Endothelial cell (in vitro differentiated cells): ENCODE measurements at regions not wholly inside any gene's neighbourhood (a gene's known extent, or its start where the extent isn't known, plus 50 kb on each side); places are given as distances from the start of the nearest gene placed in this dataset.

Experiments used
- DNase-seq: peaks from one replicate; pipeline ENCODE4 v3.0.0; 2021; ENCODE audit warnings: low spot score
- H3K27ac Mint-ChIP-seq: one replicate; pipeline ENCODE4 v1.8.0; 2021; ENCODE audit warnings: mixed read lengths, inconsistent platforms; ENCODE audit not compliant: unreplicated experiment
- H3K27me3 Mint-ChIP-seq: one replicate; pipeline ENCODE4 v1.8.0; 2021; ENCODE audit warnings: mild to moderate bottlenecking, moderate library complexity, mixed read lengths, inconsistent platforms; ENCODE audit not compliant: unreplicated experiment
- H3K36me3 Mint-ChIP-seq: one replicate; pipeline ENCODE4 v1.8.0; 2021; ENCODE audit warnings: mild to moderate bottlenecking, low read depth, mixed read lengths, inconsistent platforms; ENCODE audit not compliant: unreplicated experiment
- H3K4me1 Mint-ChIP-seq: one replicate; pipeline ENCODE4 v1.8.0; 2021; ENCODE audit warnings: mild to moderate bottlenecking, mixed read lengths, inconsistent platforms; ENCODE audit not compliant: unreplicated experiment
- H3K4me3 Mint-ChIP-seq: one replicate; pipeline ENCODE4 v1.8.0; 2021; ENCODE audit warnings: mild to moderate bottlenecking, mixed read lengths, inconsistent platforms; ENCODE audit not compliant: unreplicated experiment
- H3K9me3 Mint-ChIP-seq: one replicate; pipeline ENCODE4 v1.8.0; 2021; ENCODE audit warnings: mixed read lengths, inconsistent platforms; ENCODE audit not compliant: unreplicated experiment
- TF ChIP-seq, protein P1 (sequence below): fragments of 200-600 bp; sonication (generic); IDR thresholded peaks from one replicate; pipeline ENCODE4 v1.5.0; 2021; ENCODE audit warnings: antibody characterized with exemption; ENCODE audit not compliant: unreplicated experiment

- no peak overlapping the region for H3K27ac Mint-ChIP-seq
- H3K9me3 Mint-ChIP-seq, result no peaks in the 10 kb centered on the region
- peaks cover 6% of the 10 kb centered on the region for H3K4me1 Mint-ChIP-seq
- no peak overlapping the region for H3K4me3 Mint-ChIP-seq
- no peaks in the 10 kb centered on the region for H3K27me3 Mint-ChIP-seq
- DNase-seq, result no peak
- TF ChIP-seq, protein P1, sequence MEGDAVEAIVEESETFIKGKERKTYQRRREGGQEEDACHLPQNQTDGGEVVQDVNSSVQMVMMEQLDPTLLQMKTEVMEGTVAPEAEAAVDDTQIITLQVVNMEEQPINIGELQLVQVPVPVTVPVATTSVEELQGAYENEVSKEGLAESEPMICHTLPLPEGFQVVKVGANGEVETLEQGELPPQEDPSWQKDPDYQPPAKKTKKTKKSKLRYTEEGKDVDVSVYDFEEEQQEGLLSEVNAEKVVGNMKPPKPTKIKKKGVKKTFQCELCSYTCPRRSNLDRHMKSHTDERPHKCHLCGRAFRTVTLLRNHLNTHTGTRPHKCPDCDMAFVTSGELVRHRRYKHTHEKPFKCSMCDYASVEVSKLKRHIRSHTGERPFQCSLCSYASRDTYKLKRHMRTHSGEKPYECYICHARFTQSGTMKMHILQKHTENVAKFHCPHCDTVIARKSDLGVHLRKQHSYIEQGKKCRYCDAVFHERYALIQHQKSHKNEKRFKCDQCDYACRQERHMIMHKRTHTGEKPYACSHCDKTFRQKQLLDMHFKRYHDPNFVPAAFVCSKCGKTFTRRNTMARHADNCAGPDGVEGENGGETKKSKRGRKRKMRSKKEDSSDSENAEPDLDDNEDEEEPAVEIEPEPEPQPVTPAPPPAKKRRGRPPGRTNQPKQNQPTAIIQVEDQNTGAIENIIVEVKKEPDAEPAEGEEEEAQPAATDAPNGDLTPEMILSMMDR, result no peak
- H3K36me3 Mint-ChIP-seq, result no peaks in the 10 kb centered on the region
Measured at GRCh38 chr4:156642161-156642560, 329.4 kb downstream of the PDGFC start.

DNA sequence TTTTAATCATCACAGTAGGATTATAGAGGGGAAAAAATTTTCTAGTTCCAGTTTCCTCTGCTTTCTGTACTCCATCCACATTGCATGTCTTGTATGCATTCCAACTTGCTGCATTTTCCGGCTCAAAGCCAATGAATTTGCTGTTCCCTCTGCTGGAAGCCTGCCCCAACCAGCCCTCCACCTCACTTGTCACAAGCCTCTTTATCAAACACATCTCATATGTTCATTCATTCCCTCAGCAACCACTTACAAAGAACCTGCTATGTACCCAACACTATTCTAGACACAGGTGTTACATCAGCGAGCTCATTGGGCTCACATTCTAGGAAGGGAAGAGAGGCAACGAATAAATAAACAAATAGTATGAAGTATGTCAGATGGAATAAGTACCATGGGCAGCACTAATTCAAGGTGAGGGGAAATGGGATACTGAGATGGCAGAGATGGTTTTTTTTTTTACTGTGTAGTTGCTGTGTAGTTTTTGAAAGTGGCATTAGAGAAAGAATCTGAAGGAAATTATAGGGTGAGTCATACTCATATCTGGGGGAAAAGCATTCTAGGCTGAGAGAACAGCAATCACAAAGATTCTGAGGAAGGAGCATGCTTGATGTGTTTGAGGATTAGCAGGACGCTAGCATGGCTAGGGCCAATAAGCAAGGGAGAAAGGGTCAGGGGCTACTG is 332.5 kb downstream of the PDGFC start:
- Mint-ChIP-seq H3K27me3 (no peaks in the 10 kb centered on the region), H3K9me3 (no peaks in the 10 kb centered on the region), H3K4me1 (peaks cover 6% of the 10 kb centered on the region), H3K36me3 (no peaks in the 10 kb centered on the region), H3K4me3 (no peak overlapping the region), H3K27ac (no peak overlapping the region)
- TF ChIP-seq, protein P1, result no peak
- DNase-seq, result no peak

GRCh38 chr4:156638334-156638733 is 333.3 kb downstream of the PDGFC start:
- peaks cover 6% of the 10 kb centered on the region for H3K4me1 Mint-ChIP-seq
- no peaks in the 10 kb centered on the region for H3K9me3 Mint-ChIP-seq
- DNase-seq, result no peak
- no peaks in the 10 kb centered on the region for H3K27me3 Mint-ChIP-seq
- H3K27ac Mint-ChIP-seq, result no peak overlapping the region
- TF ChIP-seq, protein P1, result no peak
- no peaks in the 10 kb centered on the region for H3K36me3 Mint-ChIP-seq
- H3K4me3 Mint-ChIP-seq, result no peak overlapping the region

DNA sequence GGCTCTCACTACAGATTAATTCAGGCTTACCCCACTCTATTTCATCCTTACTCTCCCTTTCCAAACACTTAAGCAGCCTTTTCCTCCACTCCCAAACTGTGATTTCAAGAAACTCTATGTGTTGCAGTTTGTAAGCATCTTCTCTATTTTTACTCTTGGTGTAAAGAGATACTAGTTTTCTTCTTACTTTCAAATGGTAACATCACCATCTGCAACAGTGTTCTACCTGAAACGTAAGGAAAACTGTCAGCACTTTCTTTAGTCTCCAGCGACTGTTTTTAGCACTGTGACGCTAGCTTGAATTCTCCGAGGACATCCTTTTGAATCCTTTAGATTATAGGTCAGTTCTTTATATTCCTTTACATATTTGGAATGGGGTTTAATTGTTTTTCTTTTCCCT is 335.2 kb downstream of the PDGFC start:
- no peak overlapping the region for H3K4me3 Mint-ChIP-seq
- H3K36me3 Mint-ChIP-seq, result no peaks in the 10 kb centered on the region
- H3K27me3 Mint-ChIP-seq, result no peaks in the 10 kb centered on the region
- TF ChIP-seq, protein P1, result no peak
- H3K27ac Mint-ChIP-seq, result no peak overlapping the region
- peaks cover 5% of the 10 kb centered on the region for H3K4me1 Mint-ChIP-seq
- H3K9me3 Mint-ChIP-seq, result no peaks in the 10 kb centered on the region
- no peak for DNase-seq

DNA sequence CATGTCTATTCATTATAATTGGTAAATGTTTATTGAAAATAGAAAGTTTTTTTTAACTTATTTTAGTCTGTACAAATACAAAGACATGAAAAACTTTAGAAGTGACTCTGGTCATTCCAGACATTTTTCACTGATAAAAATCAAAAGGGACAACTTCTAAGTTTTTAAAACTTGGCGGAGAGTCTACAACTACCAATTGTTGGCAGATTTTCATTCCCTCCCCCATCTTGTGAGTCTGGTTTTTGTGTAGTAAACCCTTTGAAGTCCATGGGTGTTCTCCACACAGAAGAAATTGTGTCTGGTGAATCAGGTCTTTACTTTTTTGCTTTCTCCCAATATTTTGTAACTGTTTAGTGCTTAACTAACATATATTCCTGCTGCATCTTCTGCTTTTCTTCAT is 336.5 kb downstream of the PDGFC start:
- Mint-ChIP-seq H3K4me1 (no peaks in the 10 kb centered on the region), H3K27ac (no peak overlapping the region), H3K36me3 (no peaks in the 10 kb centered on the region), H3K27me3 (no peaks in the 10 kb centered on the region), H3K4me3 (no peak overlapping the region), H3K9me3 (no peaks in the 10 kb centered on the region)
- no peak for DNase-seq
- TF ChIP-seq, protein P1, result no peak
